GM10248 (cell line): ENCODE measurements at regions not wholly inside any gene's neighbourhood (a gene's known extent, or its start where the extent isn't known, plus 50 kb on each side); places are given as distances from the start of the nearest gene placed in this dataset.

Experiments used
- CTCF ChIA-PET: fragments of 300-600 bp; sonication (Branson Sonifier 250); formaldehyde crosslinking; extraction: SDS; loops from one replicate; lab custom pipeline; 2021; ENCODE audit warnings: antibody characterized with exemption; lab: Yijun Ruan, JAX
- POLR2A ChIA-PET: fragments of 350-650 bp; sonication (Branson Sonifier 250); formaldehyde crosslinking; extraction: SDS; loops from one replicate; lab custom pipeline; 2020; ENCODE audit warnings: antibody characterized with exemption; lab: Yijun Ruan, JAX
- DNase-seq: peaks from one replicate; pipeline ENCODE4 v3.0.0; 2012; ENCODE audit errors: extremely low spot score
- CTCF ChIP-seq: IDR thresholded peaks from 2 replicates; pipeline ENCODE4 v1.5.1; 2012; ENCODE audit warnings: mild to moderate bottlenecking, low read depth; ENCODE audit errors: extremely low read depth, missing control alignments, control extremely low read depth

GRCh38 chr12:29970501-29970900 is 186.8 kb upstream of the TMTC1 start:
- no peak for DNase-seq
- ChIA-PET CTCF (no interaction called here), POLR2A (no interaction called here)
- no peak for TF ChIP-seq CTCF

DNA sequence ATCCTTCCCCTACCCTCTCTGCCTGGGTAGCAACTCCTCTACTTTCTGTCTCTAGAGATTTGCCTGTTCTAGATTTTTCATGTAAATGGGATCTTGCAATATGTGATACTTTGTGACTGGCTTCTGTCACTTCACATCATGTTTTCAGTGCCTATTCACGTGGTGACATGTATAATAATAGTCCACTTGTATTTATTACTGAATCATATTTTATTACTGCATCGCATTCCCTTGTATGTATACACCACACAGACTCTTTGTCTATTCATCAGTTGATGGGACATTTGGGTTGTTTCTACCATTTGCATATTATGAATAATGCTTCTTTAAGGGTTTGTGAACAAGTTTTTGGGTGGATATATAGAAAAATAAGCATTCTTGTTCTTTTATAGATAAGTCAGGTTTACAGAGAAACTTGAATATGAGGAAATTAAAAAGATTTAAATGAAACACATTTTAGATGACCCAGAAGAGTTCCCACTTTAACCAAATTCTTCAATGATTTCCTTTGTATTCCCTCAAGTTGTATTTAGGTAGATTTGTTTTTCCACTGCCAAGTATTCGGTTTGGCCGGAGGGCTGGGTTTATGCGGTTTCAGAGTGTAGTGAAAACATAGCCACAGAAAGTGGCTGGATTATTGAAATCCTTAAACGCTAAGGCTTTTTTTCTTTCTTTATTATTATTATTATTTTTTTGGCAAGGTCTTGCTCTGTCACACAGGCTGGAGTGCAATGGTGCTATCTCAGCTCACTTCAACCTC is 178.7 kb upstream of the TMTC1 start:
- DNase-seq = no peak
- POLR2A ChIA-PET = no interaction called here
- no peak for TF ChIP-seq CTCF
- CTCF ChIA-PET = no interaction called here

GRCh38 chr12:29961231-29961630 is 177.5 kb upstream of the TMTC1 start:
- DNase-seq = no peak

GRCh38 chr12:29960122-29960521 is 176.4 kb upstream of the TMTC1 start:
- POLR2A ChIA-PET = no interaction called here
- CTCF ChIA-PET = interaction anchor here (1.0 kb wide), 1 partner anchor 16 kb away, joined by 3 read pairs; no protein-coding TSS in a partner anchor
- TF ChIP-seq CTCF = no peak
- DNase-seq = no peak

More at GRCh38 chr12:29961231-29961630, 177.5 kb upstream of the TMTC1 start:
- ChIA-PET CTCF (no interaction called here), POLR2A (no interaction called here)
- TF ChIP-seq CTCF = no peak

- no peak for TF ChIP-seq CTCF
- POLR2A ChIA-PET = no interaction called here
- CTCF ChIA-PET = no interaction called here
- no peak for DNase-seq
Measured at GRCh38 chr12:29957835-29958234, 174.1 kb upstream of the TMTC1 start.

DNA sequence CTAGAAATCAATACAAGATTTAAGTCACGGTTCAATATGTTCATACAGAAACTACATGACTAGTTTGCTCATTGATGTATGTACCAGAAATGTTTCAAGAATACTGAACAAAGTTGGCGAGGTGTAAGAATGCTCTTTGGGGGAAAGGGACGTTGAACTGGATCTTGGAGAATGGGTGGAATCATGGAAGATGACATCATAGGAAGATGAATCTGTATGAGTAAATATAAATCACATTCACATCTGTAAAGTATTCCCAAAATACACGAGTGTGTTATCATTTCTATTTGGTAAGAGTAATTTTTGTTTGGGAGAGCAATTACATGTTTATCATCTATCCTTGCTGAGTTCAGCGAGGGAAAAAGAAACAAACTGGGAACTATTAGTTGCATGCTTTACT is 162.2 kb upstream of the TMTC1 start:
- POLR2A ChIA-PET = no interaction called here
- no peak for DNase-seq
- CTCF ChIA-PET = no interaction called here
- TF ChIP-seq CTCF = no peak
